ENCODE measurements at regions not wholly inside any gene's neighbourhood (a gene's known extent, or its start where the extent isn't known, plus 50 kb on each side); places are given as distances from the start of the nearest gene placed in this dataset.
"Not testable (repeated sequence)": the region's sequence is repeated elsewhere in the genome, so short reads cannot be mapped to it uniquely, and the experiment has no call there.

DNA sequence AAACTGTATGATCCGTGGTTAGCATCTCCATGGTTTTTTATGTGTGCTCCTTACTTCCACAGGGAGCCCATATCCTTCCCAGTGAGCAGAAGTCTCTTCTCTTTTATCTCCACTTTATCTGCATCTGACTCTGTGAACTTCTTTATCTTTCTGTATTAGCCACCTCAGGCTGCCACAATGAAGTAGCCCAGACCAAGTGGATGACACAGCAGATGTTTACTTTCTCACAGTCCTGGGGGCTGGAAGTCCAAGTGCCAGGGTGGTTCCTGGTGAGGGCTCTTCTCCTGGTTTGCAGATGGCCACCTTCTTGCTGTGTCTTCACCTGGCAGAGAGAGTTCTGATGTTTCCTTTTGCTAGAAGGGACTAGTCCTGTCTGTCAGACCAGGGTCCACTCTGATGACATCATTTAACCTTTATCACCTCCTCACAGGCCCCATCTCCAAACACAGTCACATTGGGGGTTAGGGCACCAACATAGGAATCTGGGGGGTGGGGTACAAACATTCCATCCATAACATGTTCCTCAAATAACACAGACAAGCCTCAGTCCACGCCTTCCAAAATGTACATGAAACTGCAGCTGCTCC, 108.5 kb upstream of the RNF32 start:
- H3K9me3 ChIP-seq (ENCODE audit: control insufficient read depth, insufficient read depth, low read depth, low read length), result no peaks in the 10 kb centered on the region
- no peaks in the 10 kb centered on the region for H3K27me3 ChIP-seq (ENCODE audit: control insufficient read depth, insufficient read depth, low read length)
- no peak overlapping the region for H3K4me3 ChIP-seq (ENCODE audit: low read depth, low read length)
- H3K27ac ChIP-seq (ENCODE audit: low read depth, low read length), result no peak overlapping the region
- H3K9ac ChIP-seq (ENCODE audit: low read length), result no peak overlapping the region
- H3K36me3 ChIP-seq (ENCODE audit: control insufficient read depth, insufficient read depth, low read length), result no peaks in the 10 kb centered on the region
- no peaks in the 10 kb centered on the region for H3K4me1 ChIP-seq (ENCODE audit: control insufficient read depth, insufficient read depth, low read length)

DNA sequence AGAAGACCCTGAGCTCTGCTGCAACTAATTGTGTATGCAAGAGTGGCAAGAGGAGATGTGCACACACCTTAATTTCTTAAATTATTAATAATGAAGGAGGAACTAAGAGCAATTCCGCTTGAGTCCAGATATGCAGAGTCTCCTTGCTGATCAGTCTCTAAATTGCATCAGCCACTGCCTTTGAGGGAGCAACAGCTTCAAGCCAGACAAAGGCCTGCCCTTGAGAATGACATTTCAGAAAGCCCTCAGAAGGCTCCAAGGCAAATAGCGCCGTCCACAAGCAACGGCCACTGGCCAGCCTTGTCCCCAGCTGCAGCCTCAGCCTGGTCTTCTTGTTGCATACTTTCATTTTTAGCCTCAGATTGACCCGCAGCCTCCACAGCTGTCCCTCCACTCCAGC, 110.6 kb upstream of the RNF32 start:
- no peak overlapping the region for H3K4me3 ChIP-seq (ENCODE audit: low read depth, low read length)
- H3K27me3 ChIP-seq (ENCODE audit: control insufficient read depth, insufficient read depth, low read length), result no peaks in the 10 kb centered on the region
- no peaks in the 10 kb centered on the region for H3K36me3 ChIP-seq (ENCODE audit: control insufficient read depth, insufficient read depth, low read length)
- H3K9me3 ChIP-seq (ENCODE audit: control insufficient read depth, insufficient read depth, low read depth, low read length), result no peaks in the 10 kb centered on the region
- no peak overlapping the region for H3K9ac ChIP-seq (ENCODE audit: low read length)
- H3K4me1 ChIP-seq (ENCODE audit: control insufficient read depth, insufficient read depth, low read length), result no peaks in the 10 kb centered on the region
- no peak overlapping the region for H3K27ac ChIP-seq (ENCODE audit: low read depth, low read length)

DNA sequence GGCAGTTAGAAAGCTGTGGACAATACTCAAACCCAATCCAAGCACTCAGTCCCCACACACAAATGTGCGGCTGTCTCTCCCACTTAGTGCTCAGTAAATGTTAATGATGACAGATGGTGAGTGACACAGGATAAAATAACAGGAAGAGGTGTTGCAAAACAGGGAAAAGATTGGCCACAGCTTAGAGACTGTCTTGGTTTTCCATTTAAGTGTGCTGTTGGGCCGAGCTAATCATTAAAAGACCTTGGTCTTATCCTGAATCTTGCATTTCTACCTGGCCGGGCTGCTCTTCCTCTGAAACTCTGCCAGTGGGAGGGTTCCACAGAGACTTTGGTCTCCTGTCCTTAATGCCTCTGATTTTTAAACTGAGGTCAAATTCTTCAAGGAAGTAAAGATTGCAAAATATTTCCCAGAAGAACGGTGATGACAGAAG, 113.1 kb upstream of the RNF32 start:
- Histone ChIP-seq H3K9ac (ENCODE audit: low read length) (no peak overlapping the region), H3K27ac (ENCODE audit: low read depth, low read length) (no peak overlapping the region), H3K4me1 (ENCODE audit: control insufficient read depth, insufficient read depth, low read length) (no peaks in the 10 kb centered on the region), H3K27me3 (ENCODE audit: control insufficient read depth, insufficient read depth, low read length) (no peaks in the 10 kb centered on the region), H3K9me3 (ENCODE audit: control insufficient read depth, insufficient read depth, low read depth, low read length) (no peaks in the 10 kb centered on the region), H3K4me3 (ENCODE audit: low read depth, low read length) (no peak overlapping the region), H3K36me3 (ENCODE audit: control insufficient read depth, insufficient read depth, low read length) (no peaks in the 10 kb centered on the region)

DNA sequence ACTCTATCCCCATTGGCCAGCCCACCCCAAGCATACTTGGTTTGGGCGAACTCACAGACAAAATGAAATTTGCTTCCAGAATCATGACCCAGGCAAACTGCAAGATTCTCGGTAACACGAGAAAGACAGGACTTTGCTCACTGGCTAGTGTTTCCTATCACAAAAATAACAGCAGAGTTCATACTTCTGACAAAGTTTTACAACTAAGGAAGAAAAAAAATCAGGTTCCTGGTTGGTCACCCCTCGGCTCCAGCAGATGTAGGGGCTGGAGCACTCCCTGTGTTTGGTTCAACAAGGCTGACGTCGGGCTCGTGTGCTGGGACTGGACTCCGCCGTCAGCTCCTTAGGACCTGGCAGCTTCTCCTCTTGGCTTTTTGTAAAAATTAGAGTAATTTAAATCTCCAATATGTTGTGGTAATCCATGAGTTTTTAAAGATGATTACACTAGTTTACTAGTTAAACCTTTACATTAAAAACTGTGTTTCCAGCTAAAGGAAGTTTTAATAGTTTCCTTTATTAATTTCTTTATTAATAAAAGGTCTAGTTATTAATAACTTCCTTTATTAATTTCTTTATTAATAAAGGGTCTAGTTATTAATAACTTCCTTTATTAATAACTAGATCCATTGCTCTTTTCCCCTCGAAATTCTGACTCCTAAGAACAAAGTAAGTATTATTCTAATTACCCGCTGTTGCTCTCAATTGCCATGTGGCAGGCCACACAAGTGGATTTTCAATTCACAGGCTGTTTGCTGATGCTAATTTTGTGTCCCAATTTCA, 115.6 kb upstream of the RNF32 start:
- no peak overlapping the region for H3K9ac ChIP-seq (ENCODE audit: low read length)
- H3K36me3 ChIP-seq (ENCODE audit: control insufficient read depth, insufficient read depth, low read length), result no peaks in the 10 kb centered on the region
- H3K27me3 ChIP-seq (ENCODE audit: control insufficient read depth, insufficient read depth, low read length), result no peaks in the 10 kb centered on the region
- H3K4me3 ChIP-seq (ENCODE audit: low read depth, low read length), result no peak overlapping the region
- no peaks in the 10 kb centered on the region for H3K4me1 ChIP-seq (ENCODE audit: control insufficient read depth, insufficient read depth, low read length)
- H3K27ac ChIP-seq (ENCODE audit: low read depth, low read length), result no peak overlapping the region
- H3K9me3 ChIP-seq (ENCODE audit: control insufficient read depth, insufficient read depth, low read depth, low read length), result no peaks in the 10 kb centered on the region

DNA sequence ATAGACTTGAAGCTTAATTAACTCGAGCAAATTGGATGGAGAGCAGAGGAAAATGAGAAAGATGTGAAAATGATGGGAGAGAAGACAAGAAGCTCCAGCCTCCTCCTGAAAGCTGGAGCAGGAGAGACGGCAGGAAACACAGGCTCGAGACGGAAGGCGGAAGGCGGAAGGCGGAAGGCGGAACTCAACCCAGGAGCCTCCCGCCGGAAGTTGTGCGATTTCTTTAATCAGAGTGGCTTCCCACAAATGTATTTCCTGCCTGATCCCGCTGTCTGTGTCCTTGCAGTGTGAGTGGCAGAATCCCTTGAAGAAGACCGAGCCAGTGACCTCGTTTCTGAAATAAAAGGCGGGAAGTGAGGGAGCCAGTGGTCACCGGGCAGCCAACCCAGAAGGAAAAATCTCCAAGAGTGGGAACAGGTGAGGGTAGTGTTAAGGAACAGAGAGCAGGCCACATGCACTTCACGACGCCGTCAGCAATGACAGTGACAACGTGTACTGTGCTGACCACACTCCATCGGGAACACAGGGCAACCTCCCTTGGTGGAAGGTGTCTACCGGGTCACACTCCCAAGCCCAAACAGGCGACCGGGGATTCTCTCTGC, 117.0 kb upstream of the RNF32 start:
- Histone ChIP-seq H3K27ac (ENCODE audit: low read depth, low read length) (no peak overlapping the region), H3K9me3 (ENCODE audit: control insufficient read depth, insufficient read depth, low read depth, low read length) (no peaks in the 10 kb centered on the region), H3K27me3 (ENCODE audit: control insufficient read depth, insufficient read depth, low read length) (no peaks in the 10 kb centered on the region), H3K9ac (ENCODE audit: low read length) (no peak overlapping the region), H3K4me3 (ENCODE audit: low read depth, low read length) (no peak overlapping the region), H3K4me1 (ENCODE audit: control insufficient read depth, insufficient read depth, low read length) (no peaks in the 10 kb centered on the region), H3K36me3 (ENCODE audit: control insufficient read depth, insufficient read depth, low read length) (no peaks in the 10 kb centered on the region)

DNA sequence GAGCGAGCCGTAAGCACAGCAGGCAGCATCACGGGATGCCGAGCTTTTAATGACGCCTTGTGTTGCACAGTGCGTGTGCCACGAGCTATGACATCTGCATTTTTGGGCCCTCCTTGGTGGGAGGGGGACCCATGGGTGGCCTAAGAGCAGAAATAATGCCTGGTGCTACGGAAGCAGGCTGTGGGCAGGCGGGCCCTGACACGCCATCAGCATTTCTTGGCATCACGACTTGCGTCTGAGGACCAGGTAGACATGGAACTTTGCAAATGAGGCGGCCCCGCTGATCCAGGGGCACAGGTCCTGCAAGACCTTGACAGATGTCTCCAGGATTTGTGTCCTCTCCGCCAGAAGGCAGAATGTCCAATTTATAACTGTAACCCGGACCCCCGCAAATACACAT, 117.8 kb upstream of the RNF32 start:
- no peaks in the 10 kb centered on the region for H3K9me3 ChIP-seq (ENCODE audit: control insufficient read depth, insufficient read depth, low read depth, low read length)
- no peak overlapping the region for H3K27ac ChIP-seq (ENCODE audit: low read depth, low read length)
- H3K36me3 ChIP-seq (ENCODE audit: control insufficient read depth, insufficient read depth, low read length), result no peaks in the 10 kb centered on the region
- no peak overlapping the region for H3K4me3 ChIP-seq (ENCODE audit: low read depth, low read length)
- no peak overlapping the region for H3K9ac ChIP-seq (ENCODE audit: low read length)
- H3K4me1 ChIP-seq (ENCODE audit: control insufficient read depth, insufficient read depth, low read length), result no peaks in the 10 kb centered on the region
- H3K27me3 ChIP-seq (ENCODE audit: control insufficient read depth, insufficient read depth, low read length), result no peaks in the 10 kb centered on the region

DNA sequence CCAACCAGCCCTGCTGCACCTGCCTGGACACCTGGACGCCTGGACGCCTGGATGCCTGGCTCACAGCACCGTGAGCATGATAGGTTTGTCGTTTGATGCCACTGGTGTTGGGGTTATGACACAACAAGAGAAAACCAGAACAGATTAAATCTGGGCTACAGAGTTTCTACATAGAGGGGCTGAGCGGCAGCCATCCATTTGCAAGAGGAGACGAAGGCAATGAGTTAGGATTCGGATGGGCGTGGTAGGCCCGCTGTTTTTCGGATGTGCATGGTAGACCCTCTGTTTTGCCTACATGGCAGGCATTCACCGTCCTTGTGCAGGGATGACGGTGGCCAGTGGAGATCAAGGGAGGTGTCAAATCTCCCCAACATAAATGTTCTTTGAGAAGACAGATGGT, 121.5 kb upstream of the RNF32 start:
- Histone ChIP-seq H3K27me3 (ENCODE audit: control insufficient read depth, insufficient read depth, low read length) (0 out of 2 replicates have a peak, but pooled peaks cover 4% of the 10 kb centered on the region), H3K36me3 (ENCODE audit: control insufficient read depth, insufficient read depth, low read length) (no peaks in the 10 kb centered on the region), H3K27ac (ENCODE audit: low read depth, low read length) (no peak overlapping the region), H3K9me3 (ENCODE audit: control insufficient read depth, insufficient read depth, low read depth, low read length) (no peaks in the 10 kb centered on the region), H3K4me1 (ENCODE audit: control insufficient read depth, insufficient read depth, low read length) (no peaks in the 10 kb centered on the region), H3K4me3 (ENCODE audit: low read depth, low read length) (no peak overlapping the region), H3K9ac (ENCODE audit: low read length) (no peak overlapping the region)

DNA sequence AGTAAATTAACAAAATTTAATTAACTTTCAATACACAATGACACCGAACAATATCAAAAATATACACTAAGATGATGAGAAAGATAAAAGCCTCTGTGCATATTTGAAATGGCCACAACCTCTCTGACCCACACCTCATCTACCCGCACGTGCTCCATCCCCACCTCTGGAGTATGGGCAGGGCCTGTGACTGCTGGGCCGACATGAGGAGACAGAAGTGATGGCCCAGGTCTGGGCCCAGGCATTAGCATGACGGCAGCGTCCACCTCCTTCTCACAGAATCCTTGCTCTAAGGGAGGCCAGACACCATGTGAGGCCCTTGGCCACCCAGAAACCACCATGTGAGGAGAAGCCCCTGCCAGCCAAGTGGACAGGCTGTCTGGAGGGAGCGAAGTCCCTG, 122.1 kb upstream of the RNF32 start:
- no peaks in the 10 kb centered on the region for H3K9me3 ChIP-seq (ENCODE audit: control insufficient read depth, insufficient read depth, low read depth, low read length)
- no peak overlapping the region for H3K9ac ChIP-seq (ENCODE audit: low read length)
- no peak overlapping the region for H3K27ac ChIP-seq (ENCODE audit: low read depth, low read length)
- no peak overlapping the region for H3K4me3 ChIP-seq (ENCODE audit: low read depth, low read length)
- no peaks in the 10 kb centered on the region for H3K4me1 ChIP-seq (ENCODE audit: control insufficient read depth, insufficient read depth, low read length)
- 0 out of 2 replicates have a peak, but pooled peaks cover 4% of the 10 kb centered on the region for H3K27me3 ChIP-seq (ENCODE audit: control insufficient read depth, insufficient read depth, low read length)
- no peaks in the 10 kb centered on the region for H3K36me3 ChIP-seq (ENCODE audit: control insufficient read depth, insufficient read depth, low read length)

DNA sequence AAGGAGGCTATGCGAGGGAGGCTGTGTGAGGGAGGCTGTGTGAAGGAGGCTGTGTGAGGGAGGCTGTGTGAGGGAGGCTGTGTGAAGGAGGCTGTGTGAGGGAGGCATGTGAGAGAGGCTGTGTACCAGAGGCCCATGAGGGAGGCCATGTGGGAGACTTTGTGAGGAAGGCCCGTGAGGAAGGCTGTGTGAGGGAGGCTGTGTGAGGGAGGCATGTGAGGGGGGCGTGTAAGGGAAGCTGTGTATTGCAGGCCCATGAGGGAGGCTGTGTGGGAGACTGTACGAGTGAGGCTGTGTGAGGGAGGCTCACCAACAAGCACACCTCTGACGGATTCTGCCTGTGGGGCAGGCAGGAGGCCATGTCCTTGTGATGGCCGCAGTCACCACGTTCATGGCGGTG, 122.7 kb upstream of the RNF32 start:
- not testable (repeated sequence) for H3K9ac ChIP-seq (ENCODE audit: low read length); H3K4me3 ChIP-seq (ENCODE audit: low read depth, low read length); H3K27ac ChIP-seq (ENCODE audit: low read depth, low read length); H3K27me3 ChIP-seq (ENCODE audit: control insufficient read depth, insufficient read depth, low read length); H3K4me1 ChIP-seq (ENCODE audit: control insufficient read depth, insufficient read depth, low read length); H3K9me3 ChIP-seq (ENCODE audit: control insufficient read depth, insufficient read depth, low read depth, low read length); H3K36me3 ChIP-seq (ENCODE audit: control insufficient read depth, insufficient read depth, low read length)

DNA sequence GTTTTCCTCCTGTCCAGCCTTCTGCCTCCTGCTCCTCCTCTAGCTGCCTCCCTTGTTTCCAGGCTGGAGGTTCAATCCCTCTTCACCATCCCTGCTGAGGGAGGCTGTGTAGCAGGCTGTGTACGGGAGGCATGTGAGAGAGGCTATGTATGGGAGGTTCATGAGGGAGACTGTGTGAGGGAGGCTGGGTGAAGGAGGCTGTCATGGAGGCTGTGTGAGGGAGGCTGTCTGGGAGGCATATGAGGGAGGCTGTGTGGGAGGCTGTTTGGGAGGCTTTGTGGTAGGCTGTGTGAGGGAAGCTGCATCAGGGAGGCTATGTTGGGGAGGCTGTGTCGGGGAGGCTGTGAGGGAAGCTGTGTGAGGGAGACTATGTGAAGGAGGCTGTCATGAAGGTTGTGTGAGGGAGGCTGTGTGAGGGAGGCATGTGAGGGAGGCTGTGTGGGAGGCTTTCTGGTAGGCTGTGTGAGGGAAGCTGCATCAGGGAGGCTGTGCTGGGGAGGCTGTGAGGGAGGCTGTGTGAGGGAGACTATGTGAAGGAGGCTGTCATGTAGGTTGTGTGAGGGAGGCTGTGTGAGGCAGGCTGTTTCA, 123.7 kb upstream of the RNF32 start:
- Histone ChIP-seq H3K36me3 (ENCODE audit: control insufficient read depth, insufficient read depth, low read length) (no peaks in the 10 kb centered on the region), H3K4me1 (ENCODE audit: control insufficient read depth, insufficient read depth, low read length) (no peaks in the 10 kb centered on the region), H3K27me3 (ENCODE audit: control insufficient read depth, insufficient read depth, low read length) (0 out of 2 replicates have a peak, but pooled peaks cover 4% of the 10 kb centered on the region), H3K4me3 (ENCODE audit: low read depth, low read length) (no peak overlapping the region), H3K9ac (ENCODE audit: low read length) (no peak overlapping the region), H3K9me3 (ENCODE audit: control insufficient read depth, insufficient read depth, low read depth, low read length) (no peaks in the 10 kb centered on the region), H3K27ac (ENCODE audit: low read depth, low read length) (no peak overlapping the region)

All from HUES6 (cell line).